NCI-H1417 (cell line): ENCODE measurements at regions not wholly inside any gene's neighbourhood (a gene's known extent, or its start where the extent isn't known, plus 50 kb on each side); places are given as distances from the start of the nearest gene placed in this dataset.
A peak's percentile ranks its signal among the peaks of the same experiment; 100 is the strongest.

Experiments used
- DNase-seq, 3 experiments: peaks; one replicate each; lab custom pipeline; 2025; lab: John Stamatoyannopoulos, UW

- no peak for DNase-seq
Measured at GRCh38 chr4:124178449-124179021, 534.0 kb downstream of the ANKRD50 start.

GRCh38 chr4:124179506-124180186 lies 532.9 kb downstream of the ANKRD50 start:
- DNase-seq, result no peak

- DNase-seq, result no peak
Measured at GRCh38 chr4:124181039-124181438, 531.5 kb downstream of the ANKRD50 start.

GRCh38 chr4:124183231-124183630 lies 529.3 kb downstream of the ANKRD50 start:
- peak in 1 of 3 experiments; percentile 27 for DNase-seq

GRCh38 chr4:124183926-124184325 lies 528.6 kb downstream of the ANKRD50 start:
- peak in 1 of 3 experiments; percentile 14 for DNase-seq

GRCh38 chr4:124184792-124185191 lies 527.7 kb downstream of the ANKRD50 start:
- DNase-seq, result no peak

GRCh38 chr4:124188595-124188994 lies 523.9 kb downstream of the ANKRD50 start:
- DNase-seq, result no peak

GRCh38 chr4:124189545-124189944 lies 523.0 kb downstream of the ANKRD50 start:
- DNase-seq, result peak in 1 of 3 experiments; percentile 21

- DNase-seq, result no peak
Measured at GRCh38 chr4:124191329-124191728, 521.2 kb downstream of the ANKRD50 start.

GRCh38 chr4:124192544-124192943 lies 520.0 kb downstream of the ANKRD50 start:
- no peak for DNase-seq

GRCh38 chr4:124199185-124199584 lies 513.3 kb downstream of the ANKRD50 start:
- DNase-seq, result no peak

GRCh38 chr4:124199755-124200154 lies 512.8 kb downstream of the ANKRD50 start:
- DNase-seq, result peak in 1 of 3 experiments; percentile 43

GRCh38 chr4:124201636-124202035 lies 510.9 kb downstream of the ANKRD50 start:
- DNase-seq, result no peak

- DNase-seq, result no peak
Measured at GRCh38 chr4:124202099-124202498, 510.4 kb downstream of the ANKRD50 start.

- DNase-seq, result no peak
Measured at GRCh38 chr4:124203613-124204238, 508.8 kb downstream of the ANKRD50 start.

GRCh38 chr4:124206779-124207605 lies 505.5 kb downstream of the ANKRD50 start:
- no peak for DNase-seq

- no peak for DNase-seq
Measured at GRCh38 chr4:124209211-124209610, 503.3 kb downstream of the ANKRD50 start.

- peak in 2 of 3 experiments; percentile 0 to 10 for DNase-seq
Measured at GRCh38 chr4:124209626-124210025, 502.9 kb downstream of the ANKRD50 start.

GRCh38 chr4:124210746-124211145 lies 501.8 kb downstream of the ANKRD50 start:
- DNase-seq, result no peak

- DNase-seq, result no peak
Measured at GRCh38 chr4:124212815-124213630, 499.5 kb downstream of the ANKRD50 start.

GRCh38 chr4:124219389-124219788 lies 493.1 kb downstream of the ANKRD50 start:
- no peak for DNase-seq

GRCh38 chr4:124224256-124224655 lies 488.3 kb downstream of the ANKRD50 start:
- DNase-seq, result no peak
